K562 (cell line): ENCODE measurements at regions not wholly inside any gene's neighbourhood (a gene's known extent, or its start where the extent isn't known, plus 50 kb on each side); places are given as distances from the start of the nearest gene placed in this dataset.

ENCODE experiments used
- ATAC-seq: fragments of 200-7000 bp; cut with Tn5 transposase; 3 replicates; pipeline ENCODE4 v1.9.1; 2020; ENCODE audit warnings: moderate library complexity
- BruUV-seq: library from RNA; stranded (reverse); fragments of 400-500 nt; replicated peaks from 2 replicates; lab custom pipeline; 2021; lab: Mats Ljungman, UMichigan
- CTCF ChIA-PET: fragments of 300-600 bp; formaldehyde crosslinking; extraction: SDS; loops from one replicate; lab custom pipeline; 2021; ENCODE audit warnings: low intra/inter-chr PET ratio; lab: Yijun Ruan, JAX
- POLR2A ChIA-PET: fragments of 300-600, 350-650 bp; sonication (Branson Sonifier 250); formaldehyde crosslinking; extraction: SDS; loops from one replicate; lab custom pipeline; 2021; ENCODE audit warnings: antibody characterized with exemption, inconsistent platforms; lab: Yijun Ruan, JAX
- DNase-seq, 4 experiments: peaks; one replicate each; pipeline versions ENCODE4 v3.0.0 to v3.0.0-alpha.2; 2011 to 2018; ENCODE audit warnings: low spot score in 3 of 4, mixed read lengths in 3 of 4; ENCODE audit errors: extremely low read depth in 1 of 4
- FAIRE-seq: peaks from 2 replicates; lab custom pipeline; 2011; peaks lifted over from hg19 to GRCh38; lab: Jason Lieb, UNC
- H2AFZ ChIP-seq: 2 replicates; pipeline ENCODE4 v1.6.0; 2011; ENCODE audit warnings: low read depth, low read length, control low read depth, inconsistent platforms
- H3K27ac ChIP-seq: fragments of 200-600 bp; 3 replicates; pipeline ENCODE4 v1.8.0; 2011; ENCODE audit warnings: low read depth, mild to moderate bottlenecking, control low read depth, inconsistent platforms, low read length, moderate library complexity, mixed read lengths; ENCODE audit errors: extremely low read depth
- H3K27me3 ChIP-seq, 2 experiments: fragments of 300-600 bp in 1 of 2; 2 replicates in 1 of 2; 3 replicates in 1 of 2; pipeline versions ENCODE4 v1.6.0 to v1.8.0; 2011; ENCODE audit warnings: inconsistent platforms in 2 of 2, low read length in 2 of 2, mild to moderate bottlenecking in 1 of 2, mixed read lengths in 1 of 2, moderate library complexity in 1 of 2; ENCODE audit not compliant: control insufficient read depth in 2 of 2, insufficient read depth in 2 of 2
- H3K36me3 ChIP-seq: fragments of 300-600 bp; 3 replicates; pipeline ENCODE4 v1.8.0; 2011; ENCODE audit warnings: mild to moderate bottlenecking, low read length, inconsistent platforms; ENCODE audit not compliant: control insufficient read depth, insufficient read depth
- H3K4me1 ChIP-seq, 2 experiments: fragments of 200-600 bp in 1 of 2; replicated peaks in 1 of 2; 2 replicates in 1 of 2; 3 replicates in 1 of 2; pipeline versions ENCODE4 v1.5.1 to v1.8.0; 2011; ENCODE audit warnings: inconsistent platforms in 2 of 2, low read length in 2 of 2, mild to moderate bottlenecking in 1 of 2, mixed read lengths in 1 of 2, moderate library complexity in 1 of 2; ENCODE audit not compliant: control insufficient read depth in 2 of 2, insufficient read depth in 2 of 2
- H3K4me2 ChIP-seq: 2 replicates; pipeline ENCODE4 v1.6.1; 2011; ENCODE audit warnings: low read length, control low read depth, inconsistent platforms, mixed read lengths; ENCODE audit not compliant: insufficient read depth
- H3K4me3 ChIP-seq: fragments of 200-600 bp; sonication (generic), shearing (Covaris generic); 2 replicates; pipeline ENCODE4 v1.5.1; 2016; ENCODE audit warnings: control low read depth, inconsistent platforms
- H3K79me2 ChIP-seq: fragments of 200-600 bp; 3 replicates; pipeline ENCODE4 v1.8.0; 2011; ENCODE audit warnings: low read length, inconsistent platforms; ENCODE audit not compliant: control insufficient read depth, insufficient read depth
- H3K9ac ChIP-seq, 2 experiments: 2 replicates each; pipeline versions ENCODE4 v1.6.0 to v1.6.1; 2011; ENCODE audit warnings: low read depth in 2 of 2, low read length in 2 of 2, control low read depth in 1 of 2, inconsistent platforms in 1 of 2, mild to moderate bottlenecking in 1 of 2, mixed read lengths in 1 of 2; ENCODE audit not compliant: insufficient read depth in 1 of 2
- H3K9me1 ChIP-seq: one replicate; pipeline ENCODE4 v1.6.0; 2011; ENCODE audit warnings: inconsistent platforms, mild to moderate bottlenecking, low read length, moderate library complexity; ENCODE audit not compliant: control insufficient read depth, insufficient read depth
- H3K9me3 ChIP-seq: replicated peaks from 2 replicates; pipeline ENCODE4 v1.5.1; 2011; ENCODE audit warnings: low read depth, low read length, inconsistent platforms; ENCODE audit not compliant: control insufficient read depth, insufficient read depth
- H4K20me1 ChIP-seq: replicated peaks from 2 replicates; pipeline ENCODE4 v1.6.1; 2011; ENCODE audit warnings: low read length, inconsistent platforms, mixed read lengths; ENCODE audit not compliant: control insufficient read depth, insufficient read depth
- EP400 ChIP-seq: fragments of 450-650 bp; IDR thresholded peaks from 2 replicates; pipeline ENCODE4 v1.6.1; 2017; ENCODE audit warnings: antibody characterized with exemption, mild to moderate bottlenecking, moderate library complexity
- FOXP4 ChIP-seq: sonication (generic); formaldehyde crosslinking; IDR thresholded peaks from 2 replicates; pipeline ENCODE4 v1.8.0; 2022; ENCODE audit warnings: mild to moderate bottlenecking, missing genetic modification reagents, borderline replicate concordance
- GABPA ChIP-seq: fragments of 200-800 bp; sonication (Bioruptor generic); conservative IDR thresholded peaks from 2 replicates; pipeline ENCODE4 v1.6.1; 2016; ENCODE audit warnings: low read depth, missing genetic modification characterization, missing compliant biosample characterization
- KLF10 ChIP-seq: fragments of 250-450 bp; sonication (Bioruptor Pico); IDR thresholded peaks from 2 replicates; pipeline ENCODE4 v1.6.1; 2021; ENCODE audit warnings: matching md5 sums
- MAFG ChIP-seq: fragments of 450-650 bp; conservative IDR thresholded peaks from 2 replicates; pipeline ENCODE4 v1.6.1; 2016; ENCODE audit warnings: missing genetic modification characterization, missing compliant biosample characterization
- PRDM10 ChIP-seq: fragments of 450-650 bp; IDR thresholded peaks from 2 replicates; pipeline ENCODE4 v1.6.1; 2018; ENCODE audit not compliant: partially characterized antibody
- RBM25 ChIP-seq: fragments of 200-400 bp; formaldehyde crosslinking; IDR thresholded peaks from 2 replicates; pipeline ENCODE4 v1.6.1; 2018; ENCODE audit warnings: low read length, low read depth, moderate library complexity; ENCODE audit not compliant: severe bottlenecking
- SMARCC2 ChIP-seq: fragments of 450-650 bp; IDR thresholded peaks from 2 replicates; pipeline ENCODE4 v1.6.1; 2017; ENCODE audit warnings: antibody characterized with exemption, moderate library complexity, mild to moderate bottlenecking, low read depth
- ZNF175 ChIP-seq: fragments of 200-800 bp; sonication (Bioruptor generic); IDR thresholded peaks from 2 replicates; pipeline ENCODE4 v1.6.1; 2016; ENCODE audit warnings: low read depth, mild to moderate bottlenecking, missing genetic modification characterization, missing compliant biosample characterization
- ZNF239 ChIP-seq: fragments of 250-450 bp; sonication (Bioruptor Pico); IDR thresholded peaks from 2 replicates; pipeline ENCODE4 v1.4.0; 2020; ENCODE audit warnings: mild to moderate bottlenecking
- ZNF436 ChIP-seq: fragments of 250-450, 450-650 bp; sonication (Bioruptor Pico); formaldehyde crosslinking; IDR thresholded peaks from 2 replicates; pipeline ENCODE4 v1.7.0; 2020; ENCODE audit warnings: mild to moderate bottlenecking
- WGBS: fragments of 100-300 bp; shearing (Covaris generic); methylation state at CpG from one replicate; pipeline ENCODE4 v1.1.6; 2016; ENCODE audit warnings: low coverage, mixed read lengths; ENCODE audit not compliant: insufficient coverage; ENCODE audit errors: missing lambda C conversion rate; 5-methylcytosine and 5-hydroxymethylcytosine counted together
- in situ Hi-C: fragments of 300-500 bp; cut with MboI; formaldehyde crosslinking; loops from 4 replicates; pipeline ENCODE4 v1.15.0; 2018; ENCODE audit warnings: inconsistent platforms, mixed read lengths
- intact Hi-C: fragments of 100-400 bp; cut with micrococcal nuclease; formaldehyde crosslinking; loops from 2 replicates; pipeline ENCODE4 v1.14.2; 2022

GRCh38 chr4:30630431-30630830, 89.7 kb upstream of the PCDH7 start:
- in situ Hi-C loops = no loop called here
- no peak for ATAC-seq
- Histone ChIP-seq H3K79me2 (no peaks in the 10 kb centered on the region), H3K4me3 (no peak overlapping the region), H3K9me3 (no peaks in the 10 kb centered on the region), H3K36me3 (no peaks in the 10 kb centered on the region)
- WGBS = 0% methylated on average over 3 of the region's 3 CpGs
- no peak for DNase-seq
- CTCF ChIA-PET = no interaction called here
- TF ChIP-seq ZNF239 (no peak), ZNF175 (CRISPR knock-in tag) (no peak), ZNF436 (no peak), EP400 (no peak), PRDM10 (no peak), KLF10 (no peak), FOXP4 (no peak), RBM25 (no peak), GABPA (tag) (no peak), MAFG (tag) (no peak), SMARCC2 (no peak)
- TF ChIP-seq, all 486 proteins: peak for 0
- H3K4me1 ChIP-seq = no peaks in the 10 kb centered on the region
- no peaks in the 10 kb centered on the region for H3K27me3 ChIP-seq
- FAIRE-seq = no peak
- BruUV-seq = no TSS peak
- H3K9ac ChIP-seq = no peak overlapping the region
- no peaks in the 10 kb centered on the region for H3K9me1 ChIP-seq
- H3K27ac ChIP-seq = no peak overlapping the region
- no peak overlapping the region for H3K4me2 ChIP-seq
- H2AFZ ChIP-seq = no peak overlapping the region
- H4K20me1 ChIP-seq = no peaks in the 10 kb centered on the region
- intact Hi-C loops = no loop called here
- POLR2A ChIA-PET = no interaction called here
